Hematopoietic multipotent progenitor cell treated with erythropoietin and hydrocortisone succinate and interleukin-3 and kit ligand, for 6 days (in vitro differentiated cells): ENCODE measurements at regions not wholly inside any gene's neighbourhood (a gene's known extent, or its start where the extent isn't known, plus 50 kb on each side); places are given as distances from the start of the nearest gene placed in this dataset.
"Not testable (repeated sequence)": the region's sequence is repeated elsewhere in the genome, so short reads cannot be mapped to it uniquely, and the experiment has no call there.

ENCODE experiments used
- DNase-seq: peaks from one replicate; pipeline ENCODE4 v3.0.0-alpha.2; 2015

GRCh38 chr4:181760560-181760959, 482.6 kb upstream of the TENM3 start:
- no peak for DNase-seq

GRCh38 chr4:181761156-181761555, 482.0 kb upstream of the TENM3 start:
- DNase-seq: no peak

GRCh38 chr4:181766061-181766548, 477.1 kb upstream of the TENM3 start:
- DNase-seq: no peak

- DNase-seq: no peak
These were observed 472.2 kb upstream of the TENM3 start for GRCh38 chr4:181770971-181771370.

GRCh38 chr4:181775298-181775697, 467.9 kb upstream of the TENM3 start:
- DNase-seq: no peak

GRCh38 chr4:181776264-181777054, 466.7 kb upstream of the TENM3 start:
- no peak for DNase-seq

GRCh38 chr4:181777518-181777917, 465.7 kb upstream of the TENM3 start:
- no peak for DNase-seq

- no peak for DNase-seq
These were observed 458.3 kb upstream of the TENM3 start for GRCh38 chr4:181784881-181785280.

- no peak for DNase-seq
These were observed 450.6 kb upstream of the TENM3 start for GRCh38 chr4:181792641-181793040.

- DNase-seq: no peak
These were observed 450.1 kb upstream of the TENM3 start for GRCh38 chr4:181793096-181793495.

- DNase-seq: no peak
These were observed 446.7 kb upstream of the TENM3 start for GRCh38 chr4:181796502-181796901.

- DNase-seq: no peak
These were observed 444.7 kb upstream of the TENM3 start for GRCh38 chr4:181798536-181798935.

GRCh38 chr4:181799561-181800069, 443.6 kb upstream of the TENM3 start:
- no peak for DNase-seq

- no peak for DNase-seq
These were observed 441.0 kb upstream of the TENM3 start for GRCh38 chr4:181802207-181802606.

GRCh38 chr4:181807771-181808170, 435.4 kb upstream of the TENM3 start:
- DNase-seq: no peak

GRCh38 chr4:181810711-181811110, 432.5 kb upstream of the TENM3 start:
- DNase-seq: no peak

GRCh38 chr4:181811550-181811949, 431.7 kb upstream of the TENM3 start:
- not testable (repeated sequence) for DNase-seq

- no peak for DNase-seq
These were observed 423.3 kb upstream of the TENM3 start for GRCh38 chr4:181819946-181820345.

- DNase-seq: no peak
These were observed 422.6 kb upstream of the TENM3 start for GRCh38 chr4:181820553-181820952.

GRCh38 chr4:181821039-181822004, 421.9 kb upstream of the TENM3 start:
- no peak for DNase-seq

GRCh38 chr4:181822005-181822375, 421.2 kb upstream of the TENM3 start:
- DNase-seq: no peak

- DNase-seq: no peak
These were observed 420.0 kb upstream of the TENM3 start for GRCh38 chr4:181823183-181823582.

- no peak for DNase-seq
These were observed 419.6 kb upstream of the TENM3 start for GRCh38 chr4:181823645-181824044.

GRCh38 chr4:181825564-181825963, 417.6 kb upstream of the TENM3 start:
- DNase-seq: no peak
